ENCODE measurements at regions not wholly inside any gene's neighbourhood (a gene's known extent, or its start where the extent isn't known, plus 50 kb on each side); places are given as distances from the start of the nearest gene placed in this dataset.
"Not testable (repeated sequence)": the region's sequence is repeated elsewhere in the genome, so short reads cannot be mapped to it uniquely, and the experiment has no call there.

GRCh38 chr1:149220463-149221074 lies 117.2 kb upstream of the NBPF9 start:
- DNase-seq (ENCODE audit: low read depth, low spot score); in situ Hi-C loops (cut with HindIII; ENCODE audit: low pct_unique_long_range_greater_than_20kb, low sequenced_read_pairs): not testable (repeated sequence)

DNA sequence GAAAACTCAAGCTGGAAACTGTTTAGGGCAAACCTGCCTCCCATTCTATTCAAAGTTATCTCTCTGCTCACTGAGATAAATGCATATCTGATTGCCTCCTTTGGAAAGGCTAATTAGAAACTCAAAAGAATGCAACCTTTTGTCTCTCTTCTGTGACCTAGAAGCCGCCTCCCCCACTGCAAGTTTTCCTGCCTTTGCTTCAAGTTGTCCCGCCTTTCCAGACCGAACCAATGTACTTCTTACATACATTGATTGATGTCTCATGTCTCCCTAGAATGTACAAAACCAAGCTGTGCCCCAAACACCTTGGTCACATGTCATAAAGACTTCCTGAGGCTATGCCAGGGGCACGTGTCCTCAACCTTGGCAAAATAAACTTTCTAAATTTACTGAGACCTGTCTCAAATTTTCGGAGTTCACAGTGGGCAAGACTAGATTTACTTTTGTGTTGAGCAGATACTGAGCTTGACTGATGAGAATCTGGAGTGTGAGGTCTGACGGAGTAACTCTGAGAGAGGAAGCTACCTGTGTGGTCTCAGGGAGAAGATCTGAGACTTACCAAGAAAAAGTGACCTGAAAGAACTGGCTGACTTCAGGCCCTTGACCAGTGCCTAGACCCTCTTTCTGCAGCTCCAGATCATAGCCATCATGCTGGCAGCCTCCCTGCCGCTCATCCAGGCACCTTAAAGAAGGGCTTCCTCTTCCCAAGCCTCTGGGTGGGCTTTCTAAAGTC lies 124.7 kb upstream of the NBPF9 start:
- DNase-seq (ENCODE audit: low read depth, low spot score); in situ Hi-C loops (cut with HindIII; ENCODE audit: low pct_unique_long_range_greater_than_20kb, low sequenced_read_pairs): not testable (repeated sequence)

DNA sequence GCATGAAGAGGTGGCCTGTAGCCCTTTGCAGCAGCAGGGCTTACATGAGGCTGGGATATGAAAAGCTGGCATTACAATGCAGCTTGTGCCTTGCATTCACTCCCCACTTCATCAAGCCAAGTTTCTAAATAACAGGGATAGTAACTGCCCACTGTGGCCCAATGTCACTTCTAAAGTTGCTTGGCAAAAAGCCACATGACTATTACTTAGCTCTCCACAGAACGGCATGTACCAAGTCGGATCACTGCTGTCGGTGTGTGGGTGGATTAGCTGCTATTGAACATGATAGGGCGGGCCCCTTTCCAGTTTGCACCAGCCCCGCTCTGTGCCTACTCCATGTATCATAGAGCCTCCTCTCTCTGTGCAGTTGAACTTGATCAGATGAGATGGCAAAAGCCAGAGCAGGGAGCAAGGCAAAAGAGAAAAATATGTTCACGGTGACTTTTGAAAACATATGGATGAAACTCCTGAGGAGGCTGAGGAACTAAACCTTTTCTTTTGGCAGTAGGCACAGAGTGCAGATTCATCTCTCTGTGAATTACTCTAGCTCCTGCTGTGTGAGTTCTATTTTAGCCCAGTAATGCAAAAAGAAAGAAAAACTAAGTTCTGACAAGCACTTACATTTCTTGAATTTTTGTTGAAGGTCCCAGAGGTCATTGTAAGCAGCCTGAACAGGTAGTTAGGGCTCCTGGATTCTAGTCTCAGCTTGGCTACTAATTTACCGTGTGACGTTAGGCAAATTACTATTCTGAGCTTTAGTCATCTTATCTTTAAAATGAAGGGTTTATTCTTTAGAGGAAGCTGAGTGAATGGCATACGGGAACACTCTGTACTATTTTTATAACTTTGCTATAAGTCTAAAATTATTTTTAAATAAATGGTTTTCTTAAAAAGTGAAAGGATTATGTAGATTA lies 125.6 kb upstream of the NBPF9 start:
- in situ Hi-C loops (cut with HindIII; ENCODE audit: low pct_unique_long_range_greater_than_20kb, low sequenced_read_pairs); DNase-seq (ENCODE audit: low read depth, low spot score): not testable (repeated sequence)

- DNase-seq (ENCODE audit: low read depth, low spot score); in situ Hi-C loops (cut with HindIII; ENCODE audit: low pct_unique_long_range_greater_than_20kb, low sequenced_read_pairs): not testable (repeated sequence)
Observed at GRCh38 chr1:149229813-149230212, 126.5 kb upstream of the NBPF9 start.

- DNase-seq (ENCODE audit: low read depth, low spot score); in situ Hi-C loops (cut with HindIII; ENCODE audit: low pct_unique_long_range_greater_than_20kb, low sequenced_read_pairs): not testable (repeated sequence)
Observed at GRCh38 chr1:149234926-149235914, 131.9 kb upstream of the NBPF9 start.

GRCh38 chr1:149237515-149237914 lies 134.2 kb upstream of the NBPF9 start:
- in situ Hi-C loops (cut with HindIII; ENCODE audit: low pct_unique_long_range_greater_than_20kb, low sequenced_read_pairs); DNase-seq (ENCODE audit: low read depth, low spot score): not testable (repeated sequence)

- in situ Hi-C loops (cut with HindIII; ENCODE audit: low pct_unique_long_range_greater_than_20kb, low sequenced_read_pairs); DNase-seq (ENCODE audit: low read depth, low spot score): not testable (repeated sequence)
Observed at GRCh38 chr1:149239897-149240508, 136.7 kb upstream of the NBPF9 start.

- DNase-seq (ENCODE audit: low read depth, low spot score); in situ Hi-C loops (cut with HindIII; ENCODE audit: low pct_unique_long_range_greater_than_20kb, low sequenced_read_pairs): not testable (repeated sequence)
Observed at GRCh38 chr1:149240530-149240929, 137.2 kb upstream of the NBPF9 start.

GRCh38 chr1:149241272-149241671 lies 137.9 kb upstream of the NBPF9 start:
- DNase-seq (ENCODE audit: low read depth, low spot score); in situ Hi-C loops (cut with HindIII; ENCODE audit: low pct_unique_long_range_greater_than_20kb, low sequenced_read_pairs): not testable (repeated sequence)

DNA sequence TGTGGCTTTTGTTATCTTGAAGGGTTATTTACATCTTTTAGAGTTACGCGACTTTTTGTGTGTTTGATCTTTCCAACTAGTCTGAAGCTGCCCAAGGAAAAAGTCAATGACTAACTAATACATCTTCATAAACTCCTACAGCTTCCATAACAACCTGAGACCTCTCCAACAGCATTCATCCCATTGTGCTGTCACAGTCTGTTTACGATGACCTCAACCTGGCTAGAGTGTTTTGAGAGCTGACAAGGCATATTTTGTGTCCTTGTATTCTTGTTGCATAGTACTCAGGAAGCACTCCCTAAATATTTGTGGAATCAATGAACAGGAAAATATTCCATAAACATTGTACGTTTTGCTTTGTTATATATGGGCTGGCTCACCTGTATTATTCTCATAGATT lies 140.2 kb upstream of the NBPF9 start:
- in situ Hi-C loops (cut with HindIII; ENCODE audit: low pct_unique_long_range_greater_than_20kb, low sequenced_read_pairs); DNase-seq (ENCODE audit: low read depth, low spot score): not testable (repeated sequence)

GRCh38 chr1:149244621-149245020 lies 141.3 kb upstream of the NBPF9 start:
- in situ Hi-C loops (cut with HindIII; ENCODE audit: low pct_unique_long_range_greater_than_20kb, low sequenced_read_pairs); DNase-seq (ENCODE audit: low read depth, low spot score): not testable (repeated sequence)

- DNase-seq (ENCODE audit: low read depth, low spot score); in situ Hi-C loops (cut with HindIII; ENCODE audit: low pct_unique_long_range_greater_than_20kb, low sequenced_read_pairs): not testable (repeated sequence)
Observed at GRCh38 chr1:149246212-149246611, 142.9 kb upstream of the NBPF9 start.

DNA sequence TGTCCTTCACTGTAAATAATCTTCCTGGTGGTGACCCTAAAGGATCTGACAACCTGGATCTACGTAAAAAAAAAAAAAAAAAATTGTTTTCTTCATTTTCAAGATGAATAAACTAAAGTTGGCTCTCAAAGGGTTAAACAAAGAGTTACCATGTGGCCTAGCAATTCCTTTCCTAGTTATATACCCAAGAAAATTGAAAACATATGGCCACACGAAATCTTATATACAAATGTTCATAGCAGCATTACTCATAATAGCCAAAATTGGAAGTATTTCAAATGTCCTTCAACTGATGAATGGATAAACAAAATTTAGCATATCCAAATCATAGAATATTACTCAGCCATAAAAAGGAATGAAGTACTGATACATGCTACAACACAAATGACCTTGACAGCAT lies 145.3 kb upstream of the NBPF9 start:
- DNase-seq (ENCODE audit: low read depth, low spot score); in situ Hi-C loops (cut with HindIII; ENCODE audit: low pct_unique_long_range_greater_than_20kb, low sequenced_read_pairs): not testable (repeated sequence)

DNA sequence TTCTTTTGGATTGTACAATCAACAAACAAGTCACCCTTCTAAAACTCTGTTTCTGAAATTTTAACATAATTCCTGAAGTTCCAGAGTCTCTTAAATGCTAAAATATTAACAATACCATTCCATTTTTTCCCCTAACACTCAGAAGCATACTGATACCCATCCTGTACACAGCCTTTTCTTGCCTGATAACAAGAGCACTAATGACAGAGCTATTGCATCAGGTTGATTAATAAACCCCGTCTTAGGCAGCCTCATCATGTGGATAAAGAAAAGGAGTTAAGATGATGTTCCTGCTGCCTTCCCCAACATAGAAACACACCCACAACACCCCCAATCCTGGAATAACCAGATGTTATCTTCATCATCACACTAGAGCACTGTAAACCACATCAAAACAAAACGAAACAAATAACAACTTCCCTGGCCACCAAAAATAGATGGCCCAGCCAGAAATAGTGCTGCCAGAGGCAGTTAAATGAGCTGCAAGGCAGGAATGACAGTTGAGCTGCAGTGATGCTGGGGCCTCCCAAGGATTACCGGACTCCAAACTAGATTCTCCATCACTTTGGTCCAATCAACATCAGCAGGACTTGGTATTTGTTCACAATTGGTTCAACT lies 146.6 kb upstream of the NBPF9 start:
- DNase-seq (ENCODE audit: low read depth, low spot score); in situ Hi-C loops (cut with HindIII; ENCODE audit: low pct_unique_long_range_greater_than_20kb, low sequenced_read_pairs): not testable (repeated sequence)

DNA sequence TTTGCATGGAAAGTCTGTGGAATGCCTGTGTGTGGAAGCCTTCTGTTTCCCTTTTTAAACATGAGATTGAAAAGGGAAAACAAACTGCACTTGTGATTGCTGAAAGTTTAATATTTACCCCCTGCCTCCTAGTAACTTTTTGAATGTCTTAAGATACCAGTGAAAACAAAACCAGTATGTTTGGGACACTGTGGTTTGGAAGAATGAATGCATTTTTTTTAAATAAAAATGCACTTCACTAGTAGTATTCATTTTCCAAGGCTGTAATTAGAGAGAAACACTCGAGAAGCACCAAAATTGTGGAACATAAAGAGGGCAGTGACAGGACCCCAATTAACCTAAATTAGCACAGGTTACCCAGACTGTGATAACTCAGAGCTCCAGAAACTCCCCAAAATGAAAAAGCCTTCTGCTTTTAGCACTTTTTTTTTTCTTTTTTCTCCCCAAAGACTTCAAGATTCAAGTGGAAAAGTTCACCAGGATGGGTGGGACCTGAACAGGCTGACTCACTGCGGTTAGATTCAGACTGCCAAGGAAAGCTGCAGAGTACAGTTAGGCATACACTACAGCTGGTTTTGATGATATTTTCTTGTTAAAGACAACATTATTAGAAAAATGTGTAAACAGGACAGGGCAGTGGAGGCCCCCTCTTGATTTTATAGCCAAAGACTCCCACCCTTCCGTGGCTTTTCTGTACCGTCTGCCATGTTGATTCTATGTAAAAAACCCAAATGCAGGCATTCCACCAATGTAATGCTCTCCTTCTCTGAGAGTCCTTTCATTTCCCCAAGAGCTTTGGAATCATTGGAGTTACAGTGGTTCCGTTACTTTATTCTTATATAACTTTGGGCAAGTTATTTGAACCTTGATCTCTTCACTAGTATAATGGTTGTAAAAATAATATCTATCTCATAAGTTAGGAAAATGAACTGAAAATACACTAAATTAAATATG lies 151.8 kb upstream of the NBPF9 start:
- DNase-seq (ENCODE audit: low read depth, low spot score); in situ Hi-C loops (cut with HindIII; ENCODE audit: low pct_unique_long_range_greater_than_20kb, low sequenced_read_pairs): not testable (repeated sequence)
